SJSA1 (cell line): ENCODE measurements at regions not wholly inside any gene's neighbourhood (a gene's known extent, or its start where the extent isn't known, plus 50 kb on each side); places are given as distances from the start of the nearest gene placed in this dataset.
A peak's percentile ranks its signal among the peaks of the same experiment; 100 is the strongest.

Source experiments
- DNase-seq, 2 experiments: peaks; one replicate each; pipeline ENCODE4 v3.0.0-alpha.2; 2015 to 2020; ENCODE audit warnings: low spot score in 2 of 2, low read depth in 1 of 2
- H3K27ac ChIP-seq: fragments of 250-450 bp; sonication (Bioruptor Pico); 2 replicates; pipeline ENCODE4 v1.5.1; 2020; ENCODE audit warnings: mild to moderate bottlenecking, moderate library complexity
- H3K27me3 ChIP-seq: fragments of 250-450 bp; sonication (Bioruptor Pico); replicated peaks from 2 replicates; pipeline ENCODE4 v1.5.1; 2020; ENCODE audit warnings: mild to moderate bottlenecking, moderate library complexity
- H3K36me3 ChIP-seq: fragments of 250-450 bp; sonication (Bioruptor Pico); 2 replicates; pipeline ENCODE4 v1.5.1; 2020; ENCODE audit warnings: mild to moderate bottlenecking
- H3K4me1 ChIP-seq: fragments of 250-450 bp; sonication (Bioruptor Pico); replicated peaks from 2 replicates; pipeline ENCODE4 v1.6.1; 2021; ENCODE audit warnings: mild to moderate bottlenecking
- H3K4me3 ChIP-seq: fragments of 250-450 bp; sonication (Bioruptor Pico); 2 replicates; pipeline ENCODE4 v1.5.1; 2020; ENCODE audit warnings: mild to moderate bottlenecking
- H3K9me3 ChIP-seq: fragments of 250-450 bp; sonication (Bioruptor Pico); replicated peaks from 2 replicates; pipeline ENCODE4 v1.5.1; 2020; ENCODE audit warnings: mild to moderate bottlenecking

DNA sequence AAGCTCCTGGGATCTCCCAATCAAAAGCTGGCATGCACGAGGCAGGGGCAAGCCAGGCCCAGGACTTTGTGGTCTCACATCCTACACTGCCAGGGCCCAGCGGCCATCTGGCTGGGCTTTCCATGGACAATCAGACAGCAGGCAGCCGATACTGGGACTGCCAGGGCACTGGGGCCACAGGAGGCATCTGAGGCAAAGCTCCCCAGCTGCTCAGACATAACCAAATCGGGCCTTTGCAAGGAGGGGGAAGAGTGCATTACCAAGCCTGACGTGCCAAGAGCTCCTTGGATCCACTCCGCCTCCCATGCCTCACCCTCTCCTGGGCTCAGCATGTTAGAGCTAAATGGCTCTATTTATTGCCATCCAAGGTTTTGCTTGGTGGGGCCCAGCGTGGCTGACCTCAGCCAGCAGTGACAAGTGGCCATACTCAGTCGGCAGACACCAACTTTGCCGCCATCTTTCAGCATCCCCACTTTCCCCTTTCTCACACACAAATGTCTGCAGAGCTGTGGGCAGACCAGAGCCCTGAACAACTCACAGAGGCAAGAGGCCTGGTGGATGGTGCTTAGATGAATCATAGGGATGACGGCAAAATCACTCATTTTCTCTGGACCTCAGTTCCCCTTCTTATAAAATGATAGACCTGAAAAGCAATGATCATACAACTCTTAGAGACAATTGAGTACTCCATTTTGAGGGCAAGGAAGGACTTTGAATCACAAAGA is 200.8 kb downstream of the TTC32 start:
- no peak overlapping the region for H3K4me3 ChIP-seq
- no peaks in the 10 kb centered on the region for H3K36me3 ChIP-seq
- no peak for DNase-seq

DNA sequence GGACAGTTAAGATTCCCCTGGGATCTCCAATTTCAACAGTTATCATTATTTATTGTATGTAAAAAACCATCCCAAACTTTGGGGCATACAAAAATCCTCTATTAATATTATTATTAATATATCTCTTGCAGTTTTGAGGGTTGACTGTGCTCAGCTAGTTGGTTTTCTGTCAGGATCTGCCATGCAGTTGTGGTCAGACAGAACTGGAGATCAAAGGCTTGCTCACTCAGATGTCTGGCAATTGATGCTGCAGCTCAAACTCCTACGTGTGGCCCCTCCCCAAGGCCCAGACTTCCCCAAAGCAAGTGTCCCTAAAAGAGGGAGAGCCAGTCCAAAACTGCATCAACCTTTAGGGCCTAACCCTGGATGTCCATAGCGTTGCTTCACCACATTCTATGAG is 204.7 kb downstream of the TTC32 start:
- DNase-seq: no peak
- H3K9me3 ChIP-seq: 0 out of 2 replicates have a peak, but pooled peaks cover 3% of the 10 kb centered on the region
- H3K27ac ChIP-seq: no peak overlapping the region
- H3K36me3 ChIP-seq: no peaks in the 10 kb centered on the region
- H3K27me3 ChIP-seq: no peaks in the 10 kb centered on the region
- H3K4me3 ChIP-seq: no peak overlapping the region
- H3K4me1 ChIP-seq: no peaks in the 10 kb centered on the region

More for the DNA sequence above, 200.8 kb downstream of the TTC32 start:
- H3K9me3 ChIP-seq: 0 out of 2 replicates have a peak, but pooled peaks cover 3% of the 10 kb centered on the region
- no peak overlapping the region for H3K27ac ChIP-seq
- H3K27me3 ChIP-seq: no peaks in the 10 kb centered on the region
- H3K4me1 ChIP-seq: no peaks in the 10 kb centered on the region

DNA sequence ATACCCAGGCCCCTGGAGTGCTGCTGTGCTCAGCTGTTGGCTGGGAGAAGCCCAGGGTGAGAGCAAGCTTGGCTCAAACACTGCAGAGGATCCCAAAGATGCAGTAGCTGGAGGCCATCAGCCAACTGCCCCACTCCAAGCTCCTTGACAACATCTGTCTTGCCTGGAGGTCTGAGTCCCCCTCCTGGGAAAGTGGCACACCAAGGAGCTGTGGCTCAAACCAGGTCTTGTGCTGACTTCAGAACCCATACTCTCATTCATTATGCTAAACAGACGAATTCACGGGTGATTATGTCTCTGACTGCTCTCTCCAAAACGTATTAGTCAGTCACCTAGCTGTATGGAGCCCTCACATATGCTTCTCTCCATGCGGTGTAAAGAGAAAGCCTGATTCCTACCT is 206.1 kb downstream of the TTC32 start:
- Histone ChIP-seq H3K4me3 (no peak overlapping the region), H3K4me1 (no peaks in the 10 kb centered on the region), H3K27me3 (no peaks in the 10 kb centered on the region), H3K9me3 (0 out of 2 replicates have a peak, but pooled peaks cover 3% of the 10 kb centered on the region), H3K27ac (no peak overlapping the region), H3K36me3 (no peaks in the 10 kb centered on the region)
- no peak for DNase-seq

DNA sequence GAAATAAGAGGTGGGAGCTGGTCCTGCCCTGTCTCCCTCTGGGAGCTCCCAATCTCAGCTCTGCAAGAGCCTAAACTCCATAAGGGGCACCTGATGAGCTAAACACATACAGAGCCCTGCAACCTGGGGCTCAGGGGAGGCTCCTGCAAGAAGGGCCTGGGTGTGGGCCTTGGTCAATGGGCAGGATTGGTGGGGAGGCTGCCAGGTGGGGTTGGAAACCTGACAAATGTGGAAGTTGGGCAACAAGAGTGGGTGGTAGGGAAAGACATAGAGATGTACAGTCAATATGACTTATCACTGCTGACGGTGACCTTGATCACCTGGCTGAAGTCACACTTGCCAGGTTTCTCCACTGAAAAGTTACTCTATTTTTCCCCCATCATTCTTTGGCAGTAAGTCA is 209.9 kb downstream of the TTC32 start:
- no peak for DNase-seq
- Histone ChIP-seq H3K9me3 (0 out of 2 replicates have a peak, but pooled peaks cover 3% of the 10 kb centered on the region), H3K27me3 (no peaks in the 10 kb centered on the region), H3K4me3 (no peak overlapping the region), H3K4me1 (no peaks in the 10 kb centered on the region), H3K36me3 (no peaks in the 10 kb centered on the region), H3K27ac (no peak overlapping the region)

DNA sequence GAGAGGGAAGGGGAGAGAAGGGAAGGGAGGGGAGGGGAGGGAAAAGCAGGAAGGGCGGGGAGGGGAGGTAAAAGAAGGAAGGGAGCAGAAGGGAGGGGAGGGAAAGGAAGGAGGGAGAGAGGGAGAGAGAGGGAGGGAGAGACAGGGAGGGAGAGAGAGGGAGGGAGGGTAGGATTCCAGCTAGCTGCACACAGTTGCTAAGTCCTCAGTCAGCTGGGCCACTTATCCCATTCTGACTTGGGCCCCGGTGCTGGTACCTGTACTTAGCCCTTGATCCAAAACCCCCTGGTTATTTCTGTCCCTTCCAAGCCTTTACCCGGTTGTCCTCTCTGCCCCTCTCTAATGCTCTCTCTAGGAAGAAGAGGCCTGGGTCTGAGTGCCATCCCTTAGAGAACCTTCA is 211.4 kb downstream of the TTC32 start:
- peaks cover 11% of the 10 kb centered on the region for H3K4me1 ChIP-seq
- H3K27ac ChIP-seq: no peak overlapping the region
- no peak for DNase-seq
- H3K4me3 ChIP-seq: no peak overlapping the region
- no peaks in the 10 kb centered on the region for H3K36me3 ChIP-seq
- no peaks in the 10 kb centered on the region for H3K9me3 ChIP-seq
- no peaks in the 10 kb centered on the region for H3K27me3 ChIP-seq

DNA sequence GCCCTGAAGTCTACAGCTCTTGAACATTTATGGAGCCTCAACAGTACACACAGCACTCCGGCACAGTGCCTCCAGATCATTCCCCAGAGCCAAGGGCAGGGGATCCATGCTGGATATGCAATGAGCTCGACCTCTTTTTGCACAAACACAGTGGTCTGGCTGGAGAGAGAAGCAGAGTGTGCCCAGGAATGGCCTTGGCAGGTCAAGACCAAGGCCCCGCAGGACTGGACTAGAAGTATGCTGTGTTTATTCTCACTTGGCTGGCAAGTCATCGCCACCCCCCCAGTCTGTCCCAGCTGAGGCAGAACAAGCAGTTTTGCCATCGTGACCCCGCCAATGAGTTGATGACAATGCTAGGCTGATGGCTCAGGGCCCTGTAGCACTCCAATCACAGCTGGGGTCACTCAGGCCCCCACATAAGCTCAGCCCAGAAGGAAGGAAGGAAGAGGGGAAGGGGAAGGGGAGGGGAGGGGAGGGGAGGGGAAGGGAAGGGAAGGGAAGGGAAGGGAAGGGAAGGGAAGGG is 212.1 kb downstream of the TTC32 start:
- no peaks in the 10 kb centered on the region for H3K36me3 ChIP-seq
- no peak overlapping the region for H3K4me3 ChIP-seq
- H3K27ac ChIP-seq: no peak overlapping the region
- DNase-seq: no peak
- H3K4me1 ChIP-seq: peaks cover 15% of the 10 kb centered on the region
- H3K9me3 ChIP-seq: no peaks in the 10 kb centered on the region
- H3K27me3 ChIP-seq: no peaks in the 10 kb centered on the region

DNA sequence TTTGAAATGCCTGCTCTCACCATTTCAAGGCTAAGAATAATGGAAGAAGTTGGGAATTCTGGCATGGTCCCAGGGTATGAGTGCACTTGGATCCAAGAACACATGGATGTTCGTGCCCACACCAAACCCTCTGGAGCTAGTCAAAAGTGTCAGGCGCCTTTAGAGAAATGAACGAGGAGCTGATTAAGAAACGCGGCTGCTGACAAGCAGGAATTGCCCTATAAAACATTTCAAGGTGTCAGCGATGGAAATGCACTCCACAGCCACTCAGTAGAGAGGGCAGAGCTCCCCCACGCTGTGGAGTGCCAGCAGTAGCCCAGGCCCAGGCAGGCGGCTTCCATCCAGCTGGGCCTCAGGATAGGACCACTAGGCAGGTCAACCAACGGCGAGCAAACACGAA is 213.7 kb downstream of the TTC32 start:
- Histone ChIP-seq H3K27ac (no peak overlapping the region), H3K36me3 (no peaks in the 10 kb centered on the region), H3K27me3 (no peaks in the 10 kb centered on the region), H3K9me3 (no peaks in the 10 kb centered on the region), H3K4me3 (no peak overlapping the region), H3K4me1 (peaks cover 15% of the 10 kb centered on the region)
- DNase-seq: no peak

DNA sequence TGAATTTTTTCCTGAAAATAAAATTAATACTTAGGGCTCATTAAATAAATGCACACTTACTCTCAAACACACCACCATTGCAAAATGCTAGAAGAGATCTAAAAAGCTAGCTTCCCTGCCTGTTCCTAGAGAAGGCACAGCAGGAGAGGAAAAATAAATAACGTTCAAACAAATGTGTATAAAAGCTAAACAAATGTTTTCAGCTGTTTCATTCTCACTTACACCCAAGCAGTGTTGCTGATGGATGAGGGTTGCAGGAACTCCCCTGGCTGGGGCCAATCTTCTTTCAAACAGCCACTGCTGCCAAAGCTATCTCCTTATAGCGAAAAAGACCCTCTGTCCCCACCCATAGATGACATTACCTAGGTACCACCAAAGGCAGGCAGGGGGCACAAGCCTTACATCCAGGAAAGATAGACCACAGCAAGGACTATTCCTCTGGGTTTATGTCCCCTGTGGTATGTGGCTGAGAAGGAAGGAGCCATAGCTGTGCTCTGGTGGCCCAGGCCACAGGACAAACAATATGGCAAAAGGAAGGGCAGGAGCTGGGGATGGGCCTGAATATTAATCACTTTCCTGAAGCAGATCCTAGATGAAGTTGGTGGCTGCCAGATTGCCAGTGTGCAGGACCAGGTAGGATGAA is 214.6 kb downstream of the TTC32 start:
- DNase-seq: no peak
- H3K4me3 ChIP-seq: no peak overlapping the region
- H3K27ac ChIP-seq: no peak overlapping the region
- H3K4me1 ChIP-seq: peaks cover 15% of the 10 kb centered on the region
- H3K36me3 ChIP-seq: no peaks in the 10 kb centered on the region
- no peaks in the 10 kb centered on the region for H3K27me3 ChIP-seq
- H3K9me3 ChIP-seq: no peaks in the 10 kb centered on the region

DNA sequence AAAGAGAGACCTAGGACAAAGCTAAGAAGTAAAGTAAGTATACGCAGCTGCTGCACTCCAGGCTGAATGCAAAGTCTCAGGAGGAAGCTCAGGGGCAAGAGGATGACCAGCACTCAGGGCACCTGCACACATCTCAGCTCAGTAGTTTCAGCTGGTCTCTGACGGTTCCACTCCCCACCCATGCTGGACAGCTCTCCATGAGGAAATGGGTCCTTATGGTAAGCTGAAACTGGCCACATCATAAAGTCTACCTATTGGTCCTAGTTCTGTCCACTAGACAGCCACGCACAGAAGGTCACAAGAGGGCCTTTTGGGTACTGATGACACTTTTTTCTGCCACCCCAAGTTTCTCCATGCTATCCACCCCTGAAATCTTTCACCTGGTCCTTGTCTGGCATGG is 215.3 kb downstream of the TTC32 start:
- no peaks in the 10 kb centered on the region for H3K9me3 ChIP-seq
- H3K27me3 ChIP-seq: no peaks in the 10 kb centered on the region

DNA sequence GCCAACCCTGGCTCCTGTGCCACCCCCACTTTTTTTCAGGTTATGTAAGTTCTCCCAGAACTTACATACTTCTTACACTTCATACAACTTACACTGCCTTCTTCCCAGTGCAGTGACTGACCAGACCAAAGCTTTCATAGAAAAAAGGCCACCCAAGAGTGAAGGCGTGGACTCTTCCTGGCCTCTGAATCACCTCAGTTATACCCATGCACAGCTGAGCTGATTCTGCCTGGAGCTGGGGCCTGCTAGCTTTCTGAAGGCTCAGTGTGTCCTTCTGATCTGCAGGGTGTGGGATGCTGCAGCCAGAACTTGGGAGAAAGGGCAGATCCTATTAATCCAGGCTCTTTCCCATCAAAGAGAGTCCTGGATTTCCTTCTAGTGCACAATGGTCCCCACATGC is 216.1 kb downstream of the TTC32 start:
- Histone ChIP-seq H3K27me3 (no peaks in the 10 kb centered on the region), H3K4me1 (peaks cover 15% of the 10 kb centered on the region), H3K27ac (no peak overlapping the region; the same call in 1 of the 2 replicates), H3K36me3 (no peaks in the 10 kb centered on the region), H3K9me3 (no peaks in the 10 kb centered on the region), H3K4me3 (no peak overlapping the region)
- peak; percentile 54 to 58 for DNase-seq

More for the DNA sequence above, 215.3 kb downstream of the TTC32 start:
- DNase-seq: no peak
- Histone ChIP-seq H3K4me3 (no peak overlapping the region), H3K36me3 (no peaks in the 10 kb centered on the region), H3K4me1 (peaks cover 15% of the 10 kb centered on the region), H3K27ac (no peak overlapping the region)

DNA sequence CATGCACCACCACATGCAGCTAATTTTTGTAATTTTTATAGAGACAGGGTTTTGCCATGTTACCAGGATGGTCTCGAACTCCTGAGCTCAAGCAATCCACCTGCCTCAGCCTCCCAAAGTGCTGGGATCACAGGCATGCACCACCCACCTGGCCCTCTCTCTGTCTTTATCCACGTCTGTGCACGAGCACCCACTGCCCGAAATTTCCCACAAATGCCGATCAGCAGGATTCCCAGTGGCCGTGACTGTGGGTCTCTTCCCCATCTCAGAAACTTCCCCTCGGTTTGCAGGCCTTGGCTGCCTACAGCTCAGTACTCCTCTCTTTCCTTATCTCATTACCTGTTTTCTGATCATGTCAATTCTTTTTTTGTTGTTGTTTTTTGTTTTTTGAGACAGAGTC is 217.3 kb downstream of the TTC32 start:
- no peaks in the 10 kb centered on the region for H3K36me3 ChIP-seq
- no peak for DNase-seq
- no peaks in the 10 kb centered on the region for H3K9me3 ChIP-seq
- H3K4me3 ChIP-seq: no peak overlapping the region
- no peaks in the 10 kb centered on the region for H3K27me3 ChIP-seq
- peaks cover 15% of the 10 kb centered on the region for H3K4me1 ChIP-seq
- H3K27ac ChIP-seq: no peak overlapping the region

DNA sequence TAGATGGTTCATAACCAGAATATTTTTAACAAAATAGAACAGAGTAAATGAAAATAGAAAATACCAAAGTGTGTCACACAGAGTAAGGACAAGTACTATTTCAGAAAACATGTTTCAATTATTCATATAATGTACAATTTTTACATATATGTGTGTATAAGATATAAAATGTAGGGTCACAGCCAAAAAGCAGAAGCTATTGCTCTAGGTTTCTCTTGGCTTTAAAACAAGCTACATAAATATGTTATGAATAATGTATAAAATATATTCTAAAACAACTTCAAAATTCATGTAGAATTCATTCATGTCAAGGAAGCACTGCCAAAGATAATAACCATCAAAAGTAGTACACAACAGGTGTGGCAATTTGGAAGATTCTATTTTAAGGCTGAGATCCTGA is 218.2 kb downstream of the TTC32 start:
- H3K27me3 ChIP-seq: no peaks in the 10 kb centered on the region
- H3K9me3 ChIP-seq: no peaks in the 10 kb centered on the region
- DNase-seq: no peak
- no peak overlapping the region for H3K4me3 ChIP-seq
- no peaks in the 10 kb centered on the region for H3K36me3 ChIP-seq
- H3K4me1 ChIP-seq: peaks cover 15% of the 10 kb centered on the region
- no peak overlapping the region for H3K27ac ChIP-seq

DNA sequence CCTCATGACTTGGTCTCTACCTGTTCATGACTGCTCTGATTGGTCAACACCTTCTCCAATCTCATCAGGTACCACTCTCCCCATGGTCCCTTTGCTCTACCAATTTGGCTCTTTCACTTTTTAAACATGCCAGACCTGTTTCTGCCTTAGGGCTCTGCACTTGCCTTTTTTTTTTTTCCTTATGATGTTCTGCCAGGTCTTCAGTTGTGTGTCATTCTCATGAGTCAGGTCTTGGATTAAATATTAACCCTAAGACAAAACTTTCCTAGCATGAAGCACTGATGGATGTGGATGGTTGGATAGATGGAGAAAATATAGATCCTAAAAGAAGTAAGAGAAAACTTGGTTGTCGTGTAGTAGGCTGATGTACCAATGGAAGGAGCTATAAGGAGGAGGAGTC is 219.3 kb downstream of the TTC32 start:
- no peak for DNase-seq
- H3K4me1 ChIP-seq: peaks cover 15% of the 10 kb centered on the region
- H3K9me3 ChIP-seq: no peaks in the 10 kb centered on the region
- H3K27me3 ChIP-seq: no peaks in the 10 kb centered on the region
- no peak overlapping the region for H3K4me3 ChIP-seq
- H3K36me3 ChIP-seq: no peaks in the 10 kb centered on the region
- no peak overlapping the region for H3K27ac ChIP-seq

DNA sequence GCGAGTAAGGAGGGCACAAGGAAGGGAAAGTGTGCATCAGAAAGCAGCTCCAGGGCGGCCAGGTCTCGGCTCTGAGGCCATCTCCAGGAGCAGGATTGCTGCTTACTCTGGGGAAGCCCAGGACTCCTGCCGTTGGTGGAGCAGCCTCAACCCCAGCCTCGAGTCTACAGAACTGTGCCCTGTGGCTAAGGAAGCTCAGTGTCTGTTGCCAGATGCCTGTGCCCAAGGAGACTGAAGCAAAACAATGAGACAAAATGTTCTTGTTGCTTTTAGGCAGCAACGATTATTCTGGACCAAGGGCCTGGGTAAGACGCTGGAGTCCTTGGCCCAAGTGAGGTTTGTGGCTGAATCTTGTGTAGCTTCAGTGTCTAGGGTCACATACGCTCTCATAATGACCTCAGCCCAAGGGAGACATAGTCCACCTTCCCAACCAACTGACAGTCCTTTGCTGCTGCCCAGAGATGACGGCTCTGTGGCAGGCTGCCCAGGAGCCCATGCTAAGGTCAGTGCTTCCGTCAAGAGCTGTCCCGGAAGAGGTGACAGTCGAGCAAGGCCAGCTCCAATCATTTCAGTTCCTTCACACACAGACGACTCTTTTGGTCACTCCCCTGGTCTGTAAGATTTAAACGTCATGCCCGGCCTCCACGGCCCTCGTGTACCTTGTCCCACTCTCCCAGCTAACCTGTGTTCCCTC is 223.8 kb downstream of the TTC32 start:
- no peaks in the 10 kb centered on the region for H3K36me3 ChIP-seq
- 0 out of 2 replicates have a peak, but pooled peaks cover 3% of the 10 kb centered on the region for H3K9me3 ChIP-seq
- no peak overlapping the region for H3K4me3 ChIP-seq
- DNase-seq: no peak
- H3K27ac ChIP-seq: no peak overlapping the region
- H3K27me3 ChIP-seq: no peaks in the 10 kb centered on the region
- H3K4me1 ChIP-seq: peaks cover 20% of the 10 kb centered on the region
